ENCODE measurements at regions not wholly inside any gene's neighbourhood (a gene's known extent, or its start where the extent isn't known, plus 50 kb on each side); places are given as distances from the start of the nearest gene placed in this dataset.

DNA sequence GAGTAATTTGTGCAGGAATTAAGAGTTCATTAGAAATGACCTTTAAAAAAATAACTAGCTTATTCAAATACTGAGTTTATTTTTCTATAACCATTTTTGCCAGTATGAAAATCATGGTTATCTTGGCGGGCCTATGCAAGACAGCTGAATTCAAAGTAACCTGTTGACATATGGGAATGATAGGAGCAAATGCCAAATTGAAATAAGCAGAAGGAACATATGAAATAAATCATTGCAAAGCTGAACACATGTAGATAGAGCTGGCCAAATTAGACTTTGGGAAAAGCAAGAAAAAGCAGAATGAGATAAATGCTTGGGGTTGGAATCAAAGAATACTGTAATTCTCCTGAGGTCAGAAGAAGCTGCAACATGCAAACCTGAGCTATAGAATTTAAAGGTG is 372.5 kb downstream of the ADAMTS20 start:
- no peak for TF ChIP-seq EZH2phosphoT487 (IDR thresholded peaks at IDR 0.05; ENCODE audit: borderline replicate concordance)
- TF ChIP-seq, protein P1, sequence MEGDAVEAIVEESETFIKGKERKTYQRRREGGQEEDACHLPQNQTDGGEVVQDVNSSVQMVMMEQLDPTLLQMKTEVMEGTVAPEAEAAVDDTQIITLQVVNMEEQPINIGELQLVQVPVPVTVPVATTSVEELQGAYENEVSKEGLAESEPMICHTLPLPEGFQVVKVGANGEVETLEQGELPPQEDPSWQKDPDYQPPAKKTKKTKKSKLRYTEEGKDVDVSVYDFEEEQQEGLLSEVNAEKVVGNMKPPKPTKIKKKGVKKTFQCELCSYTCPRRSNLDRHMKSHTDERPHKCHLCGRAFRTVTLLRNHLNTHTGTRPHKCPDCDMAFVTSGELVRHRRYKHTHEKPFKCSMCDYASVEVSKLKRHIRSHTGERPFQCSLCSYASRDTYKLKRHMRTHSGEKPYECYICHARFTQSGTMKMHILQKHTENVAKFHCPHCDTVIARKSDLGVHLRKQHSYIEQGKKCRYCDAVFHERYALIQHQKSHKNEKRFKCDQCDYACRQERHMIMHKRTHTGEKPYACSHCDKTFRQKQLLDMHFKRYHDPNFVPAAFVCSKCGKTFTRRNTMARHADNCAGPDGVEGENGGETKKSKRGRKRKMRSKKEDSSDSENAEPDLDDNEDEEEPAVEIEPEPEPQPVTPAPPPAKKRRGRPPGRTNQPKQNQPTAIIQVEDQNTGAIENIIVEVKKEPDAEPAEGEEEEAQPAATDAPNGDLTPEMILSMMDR (conservative IDR thresholded peaks at IDR 0.05; ENCODE audit: low read length) = no peak

DNA sequence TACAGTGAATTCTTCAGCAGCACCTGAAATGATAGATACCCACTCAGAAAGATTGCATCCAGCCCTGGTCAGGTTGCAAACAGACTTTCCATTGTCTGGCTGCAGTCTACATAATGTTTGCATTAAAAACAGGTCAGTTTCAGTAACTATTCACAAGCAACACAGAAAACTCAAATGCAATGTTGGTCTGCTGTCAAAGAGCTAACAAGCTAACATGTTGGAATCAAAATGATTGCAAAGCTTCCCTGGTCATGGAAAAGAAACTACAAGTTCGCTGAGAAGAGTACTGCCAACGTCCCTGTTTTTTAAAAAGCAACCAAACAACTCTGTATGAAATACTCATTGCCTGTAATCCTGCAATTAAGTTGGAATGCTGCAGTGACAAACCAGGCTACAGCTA is 374.7 kb downstream of the ADAMTS20 start:
- Histone ChIP-seq H3K9me2 (replicated peaks; ENCODE audit: low read depth, low read length) (no peaks in the 10 kb centered on the region), H3K9me3 (ENCODE audit: insufficient read depth, low read depth, low read length) (no peaks in the 10 kb centered on the region), H3K36me3 (ENCODE audit: insufficient read depth, low read length) (no peaks in the 10 kb centered on the region), H3K4me1 (ENCODE audit: insufficient read depth, low read length, poor library complexity, severe bottlenecking) (no peaks in the 10 kb centered on the region), H3F3A (ENCODE audit: low read depth) (no peaks in the 10 kb centered on the region), H3K79me2 (ENCODE audit: insufficient read depth, low read length) (no peaks in the 10 kb centered on the region), H3K9ac (ENCODE audit: low read depth, low read length, poor library complexity, severe bottlenecking) (no peak overlapping the region), H3K27me3 (ENCODE audit: insufficient read depth, low read length, poor library complexity, severe bottlenecking) (no peaks in the 10 kb centered on the region), H4K20me1 (ENCODE audit: insufficient read depth, low read length, poor library complexity, severe bottlenecking) (no peaks in the 10 kb centered on the region), H3K4me3 (ENCODE audit: low read length, poor library complexity, severe bottlenecking) (no peak overlapping the region), H2AFZ (ENCODE audit: low read length) (no peak overlapping the region), H3K4me2 (ENCODE audit: low read depth, low read length, poor library complexity, severe bottlenecking) (no peak overlapping the region)
- no peak for TF ChIP-seq EZH2phosphoT487 (IDR thresholded peaks at IDR 0.05; ENCODE audit: borderline replicate concordance)
- TF ChIP-seq, protein P1 (conservative IDR thresholded peaks at IDR 0.05; ENCODE audit: low read length) = no peak

More for the DNA sequence above, 372.5 kb downstream of the ADAMTS20 start:
- Histone ChIP-seq H3K9ac (ENCODE audit: low read depth, low read length, poor library complexity, severe bottlenecking) (no peak overlapping the region), H3K4me2 (ENCODE audit: low read depth, low read length, poor library complexity, severe bottlenecking) (no peak overlapping the region), H4K20me1 (ENCODE audit: insufficient read depth, low read length, poor library complexity, severe bottlenecking) (no peaks in the 10 kb centered on the region), H3K27me3 (ENCODE audit: insufficient read depth, low read length, poor library complexity, severe bottlenecking) (no peaks in the 10 kb centered on the region), H3F3A (ENCODE audit: low read depth) (no peaks in the 10 kb centered on the region), H3K36me3 (ENCODE audit: insufficient read depth, low read length) (no peaks in the 10 kb centered on the region), H3K4me3 (ENCODE audit: low read length, poor library complexity, severe bottlenecking) (no peak overlapping the region), H3K79me2 (ENCODE audit: insufficient read depth, low read length) (no peaks in the 10 kb centered on the region), H2AFZ (ENCODE audit: low read length) (no peak overlapping the region), H3K9me3 (ENCODE audit: insufficient read depth, low read depth, low read length) (no peaks in the 10 kb centered on the region), H3K4me1 (ENCODE audit: insufficient read depth, low read length, poor library complexity, severe bottlenecking) (no peaks in the 10 kb centered on the region), H3K9me2 (replicated peaks; ENCODE audit: low read depth, low read length) (no peaks in the 10 kb centered on the region)

DNA sequence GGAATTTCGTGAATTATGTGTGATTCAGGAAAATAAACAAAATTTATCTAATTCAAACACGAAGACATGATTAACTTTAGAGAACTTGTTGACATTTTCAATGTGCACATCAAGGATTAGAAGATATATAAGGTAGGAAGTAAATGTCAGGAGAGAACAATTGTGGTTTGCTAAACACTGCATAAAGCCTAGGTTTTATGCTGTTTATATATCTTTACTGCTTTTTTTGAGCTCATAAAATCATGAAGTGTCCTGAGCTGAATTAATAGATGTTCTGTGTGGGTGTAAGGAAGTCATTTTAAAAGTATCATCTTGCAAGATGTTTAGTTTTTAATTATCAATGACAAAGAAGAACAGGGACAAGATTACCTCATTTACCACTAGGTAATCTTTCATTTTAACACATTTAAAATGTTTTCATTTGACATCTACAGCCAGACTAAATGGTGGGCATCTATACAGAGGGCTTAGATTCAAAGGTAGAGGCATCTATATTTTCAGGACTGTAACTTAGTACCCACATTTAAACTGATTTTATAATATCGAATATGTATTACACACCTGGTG is 382.8 kb downstream of the ADAMTS20 start:
- Histone ChIP-seq H3K36me3 (ENCODE audit: insufficient read depth, low read length) (no peaks in the 10 kb centered on the region), H3K27me3 (ENCODE audit: insufficient read depth, low read length, poor library complexity, severe bottlenecking) (no peaks in the 10 kb centered on the region), H3F3A (ENCODE audit: low read depth) (no peaks in the 10 kb centered on the region), H2AFZ (ENCODE audit: low read length) (no peak overlapping the region), H3K9me3 (ENCODE audit: insufficient read depth, low read depth, low read length) (no peaks in the 10 kb centered on the region), H3K9me2 (replicated peaks; ENCODE audit: low read depth, low read length) (no peaks in the 10 kb centered on the region), H3K9ac (ENCODE audit: low read depth, low read length, poor library complexity, severe bottlenecking) (no peak overlapping the region), H3K4me3 (ENCODE audit: low read length, poor library complexity, severe bottlenecking) (no peak overlapping the region), H4K20me1 (ENCODE audit: insufficient read depth, low read length, poor library complexity, severe bottlenecking) (no peaks in the 10 kb centered on the region), H3K79me2 (ENCODE audit: insufficient read depth, low read length) (no peaks in the 10 kb centered on the region), H3K4me2 (ENCODE audit: low read depth, low read length, poor library complexity, severe bottlenecking) (no peak overlapping the region), H3K4me1 (ENCODE audit: insufficient read depth, low read length, poor library complexity, severe bottlenecking) (no peaks in the 10 kb centered on the region)
- TF ChIP-seq, protein P1 (conservative IDR thresholded peaks at IDR 0.05; ENCODE audit: low read length) = no peak
- no peak for TF ChIP-seq EZH2phosphoT487 (IDR thresholded peaks at IDR 0.05; ENCODE audit: borderline replicate concordance)
